ENCODE measurements at regions not wholly inside any gene's neighbourhood (a gene's known extent, or its start where the extent isn't known, plus 50 kb on each side); places are given as distances from the start of the nearest gene placed in this dataset.
A peak's percentile ranks its signal among the peaks of the same experiment; 100 is the strongest.
"Not testable (repeated sequence)": the region's sequence is repeated elsewhere in the genome, so short reads cannot be mapped to it uniquely, and the experiment has no call there.

- DNase-seq = not testable (repeated sequence)
Observed at GRCh38 chr1:245102149-245102548, 52.6 kb upstream of the KIF26B start.

- DNase-seq = no peak
Observed at GRCh38 chr1:245099401-245099800, 55.4 kb upstream of the KIF26B start.

- DNase-seq = no peak
Observed at GRCh38 chr1:245098924-245099323, 55.9 kb upstream of the KIF26B start.

GRCh38 chr1:245096311-245097066, 58.3 kb upstream of the KIF26B start:
- no peak for DNase-seq

- DNase-seq = no peak
Observed at GRCh38 chr1:245095903-245096302, 58.9 kb upstream of the KIF26B start.

- DNase-seq = no peak
Observed at GRCh38 chr1:245094954-245095353, 59.8 kb upstream of the KIF26B start.

GRCh38 chr1:245094092-245094491, 60.7 kb upstream of the KIF26B start:
- DNase-seq = no peak

GRCh38 chr1:245092638-245092976, 62.2 kb upstream of the KIF26B start:
- no peak for DNase-seq

GRCh38 chr1:245091818-245092637, 62.8 kb upstream of the KIF26B start:
- DNase-seq = no peak

GRCh38 chr1:245091171-245091621, 63.6 kb upstream of the KIF26B start:
- DNase-seq = no peak

- no peak for DNase-seq
Observed at GRCh38 chr1:245090491-245091090, 64.2 kb upstream of the KIF26B start.

- no peak for DNase-seq
Observed at GRCh38 chr1:245087723-245088122, 67.1 kb upstream of the KIF26B start.

GRCh38 chr1:245086389-245086969, 68.3 kb upstream of the KIF26B start:
- no peak for DNase-seq

GRCh38 chr1:245085508-245086095, 69.2 kb upstream of the KIF26B start:
- DNase-seq = no peak

- no peak for DNase-seq
Observed at GRCh38 chr1:245084551-245084950, 70.2 kb upstream of the KIF26B start.

GRCh38 chr1:245079021-245079609, 75.7 kb upstream of the KIF26B start:
- DNase-seq = peak; percentile 39

- no peak for DNase-seq
Observed at GRCh38 chr1:245074898-245075297, 79.9 kb upstream of the KIF26B start.

- DNase-seq = no peak
Observed at GRCh38 chr1:245074232-245074747, 80.5 kb upstream of the KIF26B start.

GRCh38 chr1:245070836-245071615, 83.8 kb upstream of the KIF26B start:
- DNase-seq = no peak

- DNase-seq = no peak
Observed at GRCh38 chr1:245067257-245067656, 87.5 kb upstream of the KIF26B start.

- no peak for DNase-seq
Observed at GRCh38 chr1:245062741-245063305, 92.0 kb upstream of the KIF26B start.
